ENCODE measurements at regions not wholly inside any gene's neighbourhood (a gene's known extent, or its start where the extent isn't known, plus 50 kb on each side); places are given as distances from the start of the nearest gene placed in this dataset.

DNA sequence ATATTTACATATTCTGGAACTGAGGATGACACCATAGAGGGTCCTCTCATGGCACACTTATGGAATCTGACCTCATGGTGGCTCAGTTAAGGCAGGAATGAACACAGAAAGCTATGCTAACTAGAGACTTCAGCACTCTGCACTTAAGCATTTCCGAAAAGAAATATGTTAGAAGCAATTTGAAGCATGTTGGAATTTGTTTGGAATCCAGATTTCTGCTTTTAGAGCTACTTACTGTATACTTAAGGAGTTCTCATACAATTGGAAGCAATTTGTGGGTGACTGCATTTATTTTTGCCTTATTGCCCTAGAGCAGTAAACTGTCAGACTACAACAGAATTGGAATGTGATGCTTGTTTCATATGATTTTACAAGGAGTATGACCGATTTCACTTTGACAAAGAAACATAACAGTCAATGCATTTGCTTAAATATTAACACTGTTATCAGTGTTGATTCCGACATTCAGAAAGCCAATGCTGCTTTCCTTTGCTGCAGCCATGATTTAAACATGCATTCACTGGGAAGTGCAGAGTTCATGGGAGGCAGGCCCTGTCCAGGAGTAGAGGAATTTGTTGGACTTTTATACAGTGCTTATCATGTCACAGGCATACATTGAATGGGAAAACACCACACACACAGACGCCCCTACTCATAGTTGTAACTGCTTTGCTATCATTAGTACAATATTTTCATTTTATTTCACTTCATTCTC is 244.4 kb downstream of the SAMD5 start:
- Histone ChIP-seq H3K4me3 (no peak overlapping the region), H3K9me3 (no peaks in the 10 kb centered on the region), H3K36me3 (no peaks in the 10 kb centered on the region), H3K27me3 (no peaks in the 10 kb centered on the region), H3K4me1 (no peaks in the 10 kb centered on the region), H3K27ac (no peak overlapping the region), H3K9ac (ENCODE audit: low read depth in 2 of 2, low read length in 2 of 2) (no peak overlapping the region)
- TF ChIP-seq, protein P1, sequence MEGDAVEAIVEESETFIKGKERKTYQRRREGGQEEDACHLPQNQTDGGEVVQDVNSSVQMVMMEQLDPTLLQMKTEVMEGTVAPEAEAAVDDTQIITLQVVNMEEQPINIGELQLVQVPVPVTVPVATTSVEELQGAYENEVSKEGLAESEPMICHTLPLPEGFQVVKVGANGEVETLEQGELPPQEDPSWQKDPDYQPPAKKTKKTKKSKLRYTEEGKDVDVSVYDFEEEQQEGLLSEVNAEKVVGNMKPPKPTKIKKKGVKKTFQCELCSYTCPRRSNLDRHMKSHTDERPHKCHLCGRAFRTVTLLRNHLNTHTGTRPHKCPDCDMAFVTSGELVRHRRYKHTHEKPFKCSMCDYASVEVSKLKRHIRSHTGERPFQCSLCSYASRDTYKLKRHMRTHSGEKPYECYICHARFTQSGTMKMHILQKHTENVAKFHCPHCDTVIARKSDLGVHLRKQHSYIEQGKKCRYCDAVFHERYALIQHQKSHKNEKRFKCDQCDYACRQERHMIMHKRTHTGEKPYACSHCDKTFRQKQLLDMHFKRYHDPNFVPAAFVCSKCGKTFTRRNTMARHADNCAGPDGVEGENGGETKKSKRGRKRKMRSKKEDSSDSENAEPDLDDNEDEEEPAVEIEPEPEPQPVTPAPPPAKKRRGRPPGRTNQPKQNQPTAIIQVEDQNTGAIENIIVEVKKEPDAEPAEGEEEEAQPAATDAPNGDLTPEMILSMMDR (IDR thresholded peaks at IDR 0.05), result no peak
- DNase-seq, result no peak
- intact Hi-C loops (cut with DNase I), result no loop called here

DNA sequence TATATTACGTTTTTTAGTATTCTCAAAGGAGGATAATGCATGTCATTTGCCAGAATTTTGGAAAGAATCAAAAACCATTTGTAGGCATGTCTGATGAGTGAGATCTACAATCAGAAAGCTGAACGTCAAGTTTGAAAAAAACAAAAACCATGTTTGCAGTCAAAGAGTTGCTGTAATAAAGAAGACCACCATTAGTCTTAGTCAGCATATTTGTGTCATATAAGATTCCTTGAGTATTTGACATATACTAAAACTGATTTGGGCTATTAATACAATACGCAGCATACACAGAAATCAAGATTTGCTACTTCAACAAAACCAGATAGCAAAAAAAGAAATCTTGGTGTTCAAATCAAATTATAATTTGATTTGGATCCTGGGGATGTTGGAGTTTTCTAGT is 247.5 kb downstream of the SAMD5 start:
- H3K4me1 ChIP-seq, result no peaks in the 10 kb centered on the region

DNA sequence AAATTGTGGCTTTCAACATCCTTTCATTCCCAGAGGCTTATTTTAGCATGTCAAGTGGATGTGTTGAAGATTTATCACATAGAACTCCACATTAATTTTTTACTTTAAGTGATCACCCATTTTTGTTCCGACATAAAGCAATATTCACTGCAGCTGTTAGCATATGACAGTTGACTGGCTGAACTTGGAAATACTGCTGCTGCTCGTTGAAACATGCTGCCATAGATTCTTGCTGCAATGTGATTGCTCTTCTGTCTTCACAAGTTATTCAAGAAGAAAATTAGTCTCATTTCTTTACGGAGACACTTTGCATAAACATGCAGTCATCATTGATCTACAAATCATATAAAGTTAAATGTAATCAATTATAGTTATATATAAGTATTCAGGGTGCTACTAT is 248.4 kb downstream of the SAMD5 start:
- H3K27ac ChIP-seq, result no peak overlapping the region
- intact Hi-C loops (cut with DNase I), result no loop called here
- no peaks in the 10 kb centered on the region for H3K27me3 ChIP-seq
- no peaks in the 10 kb centered on the region for H3K9me3 ChIP-seq
- no peaks in the 10 kb centered on the region for H3K36me3 ChIP-seq
- H3K9ac ChIP-seq (ENCODE audit: low read depth in 2 of 2, low read length in 2 of 2), result no peak overlapping the region
- TF ChIP-seq, protein P1 (IDR thresholded peaks at IDR 0.05), result no peak
- H3K4me3 ChIP-seq, result no peak overlapping the region
- no peaks in the 10 kb centered on the region for H3K4me1 ChIP-seq
- DNase-seq, result no peak

More for the DNA sequence above, 247.5 kb downstream of the SAMD5 start:
- intact Hi-C loops (cut with DNase I), result no loop called here
- no peaks in the 10 kb centered on the region for H3K27me3 ChIP-seq
- H3K4me3 ChIP-seq, result no peak overlapping the region
- TF ChIP-seq, protein P1 (IDR thresholded peaks at IDR 0.05), result no peak
- no peak for DNase-seq
- H3K9ac ChIP-seq (ENCODE audit: low read depth in 2 of 2, low read length in 2 of 2), result no peak overlapping the region
- no peak overlapping the region for H3K27ac ChIP-seq
- no peaks in the 10 kb centered on the region for H3K36me3 ChIP-seq
- no peaks in the 10 kb centered on the region for H3K9me3 ChIP-seq

DNA sequence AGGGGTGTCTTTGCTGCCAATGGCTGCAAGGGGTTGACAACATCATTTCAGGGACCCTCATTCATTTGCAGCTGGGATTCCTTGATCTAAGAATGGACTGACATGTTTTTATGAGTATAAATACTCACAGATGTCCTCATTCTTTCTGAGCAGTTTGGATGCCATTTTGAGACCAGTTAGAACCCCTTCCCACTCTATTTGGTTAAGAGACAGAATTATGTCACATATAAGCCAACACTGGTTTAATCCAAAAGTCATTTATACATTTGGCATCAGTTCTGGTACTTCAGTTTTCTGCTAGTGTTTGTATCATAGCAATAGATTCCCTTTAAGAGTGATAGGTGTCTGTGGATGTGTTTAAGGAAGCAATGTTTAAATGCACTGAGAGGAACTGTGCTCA is 248.8 kb downstream of the SAMD5 start:
- TF ChIP-seq, protein P1 (IDR thresholded peaks at IDR 0.05), result no peak
- Histone ChIP-seq H3K9ac (ENCODE audit: low read depth in 2 of 2, low read length in 2 of 2) (no peak overlapping the region), H3K27ac (no peak overlapping the region), H3K4me3 (no peak overlapping the region), H3K4me1 (no peaks in the 10 kb centered on the region), H3K27me3 (no peaks in the 10 kb centered on the region), H3K9me3 (no peaks in the 10 kb centered on the region), H3K36me3 (no peaks in the 10 kb centered on the region)
- DNase-seq, result no peak
- intact Hi-C loops (cut with DNase I), result no loop called here

DNA sequence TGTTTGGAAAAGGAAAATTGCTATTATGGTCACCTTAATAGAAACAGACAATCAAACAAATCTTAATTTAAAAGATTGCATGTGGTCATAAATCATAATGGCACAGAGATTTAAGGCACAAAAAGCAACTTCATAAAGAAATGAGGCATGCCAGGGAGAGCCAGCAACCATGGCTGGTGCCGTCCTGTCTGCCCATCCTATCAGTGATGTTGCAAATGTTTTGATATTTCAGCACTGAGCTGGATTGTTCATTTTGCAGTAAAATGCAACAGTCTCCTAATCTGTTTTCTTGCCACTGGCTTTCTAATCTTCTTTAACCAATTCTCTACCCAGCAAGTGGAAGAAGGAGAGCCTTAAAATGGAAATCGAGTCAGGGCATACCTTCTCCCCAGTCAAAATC is 249.8 kb downstream of the SAMD5 start:
- no peaks in the 10 kb centered on the region for H3K36me3 ChIP-seq
- no peaks in the 10 kb centered on the region for H3K4me1 ChIP-seq
- no peak overlapping the region for H3K27ac ChIP-seq
- TF ChIP-seq, protein P1 (IDR thresholded peaks at IDR 0.05), result no peak
- H3K9me3 ChIP-seq, result no peaks in the 10 kb centered on the region
- H3K9ac ChIP-seq (ENCODE audit: low read depth in 2 of 2, low read length in 2 of 2), result no peak overlapping the region
- intact Hi-C loops (cut with DNase I), result no loop called here
- no peak overlapping the region for H3K4me3 ChIP-seq
- H3K27me3 ChIP-seq, result no peaks in the 10 kb centered on the region
- no peak for DNase-seq

Data from colonic mucosa (tissue), 4 donors.